Hypothalamus (tissue), 51 donors: ENCODE measurements at regions not wholly inside any gene's neighbourhood (a gene's known extent, or its start where the extent isn't known, plus 50 kb on each side); places are given as distances from the start of the nearest gene placed in this dataset.

Source experiments
- DNase-seq, 51 donors: peaks; one replicate each; lab custom pipeline; 2025; lab: John Stamatoyannopoulos, UW

DNA sequence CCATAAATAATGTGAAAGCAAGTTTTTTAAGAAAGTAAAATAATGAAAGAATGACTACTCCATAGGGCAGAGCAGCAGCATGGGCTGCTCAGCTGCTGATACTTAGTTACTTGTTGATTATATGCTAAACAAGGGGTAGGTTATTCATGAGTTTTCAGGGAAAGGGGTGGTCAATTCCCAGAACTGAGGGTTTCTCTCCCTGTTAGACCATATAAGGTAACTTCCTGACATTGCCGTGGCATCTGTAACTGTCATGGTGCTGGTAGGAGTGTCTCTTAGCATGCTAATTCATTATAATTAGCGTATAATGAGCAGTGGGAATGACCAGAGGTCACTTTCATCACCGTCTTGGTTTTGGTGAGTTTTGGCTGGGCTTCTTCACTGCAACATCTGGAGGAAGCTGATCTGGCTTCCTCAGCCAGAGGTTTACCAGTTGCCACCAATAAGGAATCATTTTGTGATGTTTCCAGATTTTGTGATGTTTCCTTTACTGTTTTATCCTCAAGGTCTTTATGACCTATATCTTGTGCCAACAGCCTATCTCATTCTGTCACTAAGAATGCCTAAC, 121.8 kb upstream of the CHL1 start:
- no peak for DNase-seq

GRCh38 chr3:75260-75659, 121.3 kb upstream of the CHL1 start:
- no peak for DNase-seq

DNA sequence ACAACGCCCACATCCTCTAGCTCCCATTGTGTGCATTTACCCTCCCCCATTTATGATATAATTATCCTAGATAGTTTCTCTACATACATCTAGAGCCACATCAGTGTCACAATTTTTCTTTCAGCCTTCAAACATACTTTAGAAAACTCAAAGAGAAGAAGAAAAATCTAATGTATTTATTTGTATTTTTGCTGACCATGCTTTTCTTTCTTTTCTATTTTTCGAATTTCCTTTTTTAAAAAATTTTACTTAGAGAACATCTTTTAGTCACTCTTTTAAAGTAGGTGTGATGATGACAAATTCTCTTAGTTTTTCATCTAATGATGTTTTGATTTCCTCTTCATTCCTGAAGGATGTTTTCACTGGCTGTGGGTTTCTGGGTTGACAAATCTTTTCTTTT, 117.0 kb upstream of the CHL1 start:
- DNase-seq: no peak

GRCh38 chr3:82508-82907, 114.1 kb upstream of the CHL1 start:
- DNase-seq: no peak

- DNase-seq: no peak
Measured at GRCh38 chr3:83096-83495, 113.5 kb upstream of the CHL1 start.

GRCh38 chr3:85180-85579, 111.4 kb upstream of the CHL1 start:
- no peak for DNase-seq

GRCh38 chr3:88267-88666, 108.3 kb upstream of the CHL1 start:
- no peak for DNase-seq

DNA sequence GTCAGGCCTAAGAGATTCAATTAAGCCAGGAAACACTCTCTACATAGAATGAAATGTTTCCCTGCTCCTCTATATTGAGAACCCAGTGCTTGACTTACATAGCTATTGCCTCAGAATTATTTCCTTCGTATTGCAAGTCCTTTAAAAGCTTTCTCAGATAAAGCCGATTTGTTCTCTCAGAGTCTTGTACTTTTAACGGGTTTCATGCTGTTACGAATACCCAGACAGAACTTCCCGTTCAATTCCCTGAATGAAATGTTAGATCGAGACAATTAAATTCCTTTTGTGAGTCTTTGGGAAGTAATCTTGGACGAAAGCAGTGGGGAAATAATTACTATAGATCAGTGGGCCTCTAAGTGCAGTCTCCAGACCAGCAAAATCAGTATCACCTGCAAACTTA, 102.8 kb upstream of the CHL1 start:
- no peak for DNase-seq

DNA sequence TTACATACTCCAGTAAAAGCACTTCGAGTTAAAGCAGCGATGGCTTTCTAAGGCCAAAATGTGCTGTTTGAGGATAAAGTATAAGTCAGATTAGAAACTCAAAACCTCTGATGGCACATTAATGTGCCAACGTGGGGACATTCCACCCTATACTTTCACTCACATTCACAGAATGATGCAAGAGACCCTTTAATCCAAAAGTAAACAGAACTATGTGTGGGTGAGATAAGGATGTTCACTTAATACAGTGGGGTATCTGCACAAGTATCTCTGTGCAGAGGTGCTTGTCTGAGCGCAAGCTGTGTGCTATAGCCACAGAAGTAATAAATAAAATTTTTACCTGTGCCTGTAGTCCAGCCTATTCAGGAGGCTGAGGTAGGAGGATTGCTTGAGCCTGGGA, 100.3 kb upstream of the CHL1 start:
- no peak for DNase-seq

DNA sequence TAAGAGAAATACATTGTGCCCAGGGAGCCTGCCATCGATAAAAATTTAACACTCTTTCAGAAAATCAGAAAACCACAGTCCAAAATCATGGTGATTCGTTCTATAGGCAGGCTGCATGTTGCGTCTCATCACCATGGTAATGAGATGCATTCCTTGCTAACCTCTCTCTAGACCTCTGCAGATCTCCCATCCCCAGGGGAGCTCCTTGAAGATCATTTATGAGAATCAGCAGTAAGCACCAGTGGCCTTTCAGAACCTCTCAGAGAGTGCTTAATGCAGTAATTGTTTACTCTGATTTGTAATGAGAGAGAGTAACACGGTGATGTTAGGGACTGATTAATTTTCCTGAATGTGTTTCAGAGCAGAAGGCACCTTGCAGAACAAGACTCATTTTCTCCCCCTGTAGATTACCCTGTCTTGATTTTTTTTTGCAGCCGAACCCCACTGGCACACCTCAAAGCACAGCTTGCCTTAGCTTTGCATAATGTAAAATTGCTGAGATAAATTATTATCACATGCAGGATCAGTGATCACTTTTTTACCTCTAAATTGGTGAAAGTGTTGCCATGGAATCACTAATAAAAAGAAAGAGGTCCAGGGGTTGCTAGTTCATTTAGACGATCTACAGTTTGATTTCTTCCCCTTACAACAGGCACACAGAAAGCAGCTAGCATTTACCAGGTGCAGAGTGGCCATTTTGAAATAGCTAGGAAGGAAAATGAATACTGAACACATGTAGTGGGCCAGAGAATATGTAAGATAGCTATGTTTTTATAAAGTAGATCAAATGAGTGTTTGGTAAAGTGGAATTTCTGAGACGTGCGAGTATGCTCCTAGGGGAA, 98.9 kb upstream of the CHL1 start:
- peak in 1 of 51 donors; percentile 34 for DNase-seq

- DNase-seq: no peak
Measured at GRCh38 chr3:98259-98654, 98.3 kb upstream of the CHL1 start.

DNA sequence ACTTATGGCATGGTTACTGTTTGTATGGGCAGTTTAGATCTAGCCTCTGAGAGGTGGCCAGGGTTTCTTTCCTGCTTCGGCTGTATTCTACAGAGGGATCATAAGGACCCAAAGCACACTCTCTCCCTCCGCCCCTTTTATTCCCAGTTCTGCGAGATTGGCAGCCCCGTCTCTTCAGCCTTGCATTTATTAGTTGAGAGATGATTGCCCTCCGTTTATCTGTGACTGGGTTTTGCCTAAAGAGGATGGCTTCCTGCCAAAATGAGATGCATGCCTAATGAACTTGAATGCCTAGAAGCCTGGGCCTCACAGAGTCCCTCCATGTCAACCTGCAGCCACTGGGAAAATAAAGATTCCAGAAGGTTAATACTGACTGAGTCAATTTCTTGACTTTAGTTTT, 97.1 kb upstream of the CHL1 start:
- DNase-seq: no peak

- no peak for DNase-seq
Measured at GRCh38 chr3:102484-102883, 94.1 kb upstream of the CHL1 start.

- no peak for DNase-seq
Measured at GRCh38 chr3:103991-104390, 92.6 kb upstream of the CHL1 start.

DNA sequence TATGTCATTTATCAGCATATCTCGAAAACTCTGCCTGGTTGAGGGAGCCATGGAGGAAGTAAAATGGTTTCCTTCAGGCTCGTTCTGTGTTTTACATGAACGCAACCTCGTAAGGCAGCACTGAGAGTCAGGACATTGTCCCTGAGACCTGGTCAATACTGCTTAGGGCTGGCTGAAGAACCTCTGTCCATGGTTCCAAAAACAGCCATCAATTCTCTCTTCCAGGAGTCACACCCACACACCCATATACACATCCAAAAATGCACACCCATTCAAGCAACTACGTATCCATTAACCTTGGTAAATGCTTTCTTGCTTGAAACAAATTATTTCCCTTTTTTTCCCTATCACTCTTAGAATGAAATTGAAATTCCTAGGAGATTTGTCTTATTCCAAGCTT, 91.0 kb upstream of the CHL1 start:
- DNase-seq: no peak

DNA sequence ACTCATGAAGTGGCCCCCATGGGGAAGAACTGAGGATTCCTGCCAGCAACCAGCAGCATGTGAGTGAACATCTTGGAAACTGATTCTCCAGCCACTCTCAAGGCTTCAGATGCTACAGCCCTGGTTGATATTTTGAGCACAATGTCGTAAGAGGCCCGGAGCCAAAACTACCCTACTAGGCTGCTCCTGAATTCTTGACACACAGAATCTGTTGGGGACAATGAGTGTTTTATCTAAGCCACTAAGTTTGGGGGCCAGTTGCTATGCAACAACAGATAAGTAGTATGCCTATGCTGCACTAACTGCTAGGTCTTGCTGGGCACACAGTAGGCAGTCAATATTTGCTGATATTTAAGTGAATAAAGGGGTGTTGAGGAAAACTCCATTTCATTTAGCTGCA, 89.9 kb upstream of the CHL1 start:
- no peak for DNase-seq

GRCh38 chr3:111143-112069, 85.2 kb upstream of the CHL1 start:
- DNase-seq: no peak

GRCh38 chr3:112773-113172, 83.8 kb upstream of the CHL1 start:
- no peak for DNase-seq

- no peak for DNase-seq
Measured at GRCh38 chr3:118666-119065, 77.9 kb upstream of the CHL1 start.

DNA sequence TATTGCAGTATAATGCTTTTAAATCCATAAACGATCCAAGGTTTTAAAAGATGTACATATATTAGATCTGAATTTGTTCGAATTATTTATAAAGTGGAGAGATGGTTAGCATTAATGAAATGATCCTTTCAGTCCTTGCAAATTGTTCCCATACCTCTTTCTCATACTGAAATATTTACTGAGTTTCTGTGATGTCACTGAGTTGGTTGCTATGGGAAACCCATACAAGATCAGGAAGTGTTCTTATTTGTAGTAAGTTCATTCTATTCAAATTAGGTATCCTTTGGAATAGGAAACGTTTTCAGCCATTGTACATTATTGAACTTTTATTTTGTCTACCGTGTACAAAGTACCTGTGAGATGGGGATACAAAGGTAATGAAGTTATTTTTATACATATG, 73.2 kb upstream of the CHL1 start:
- no peak for DNase-seq

GRCh38 chr3:124557-125179, 71.9 kb upstream of the CHL1 start:
- DNase-seq: no peak
